ENCODE measurements at regions not wholly inside any gene's neighbourhood (a gene's known extent, or its start where the extent isn't known, plus 50 kb on each side); places are given as distances from the start of the nearest gene placed in this dataset.

DNA sequence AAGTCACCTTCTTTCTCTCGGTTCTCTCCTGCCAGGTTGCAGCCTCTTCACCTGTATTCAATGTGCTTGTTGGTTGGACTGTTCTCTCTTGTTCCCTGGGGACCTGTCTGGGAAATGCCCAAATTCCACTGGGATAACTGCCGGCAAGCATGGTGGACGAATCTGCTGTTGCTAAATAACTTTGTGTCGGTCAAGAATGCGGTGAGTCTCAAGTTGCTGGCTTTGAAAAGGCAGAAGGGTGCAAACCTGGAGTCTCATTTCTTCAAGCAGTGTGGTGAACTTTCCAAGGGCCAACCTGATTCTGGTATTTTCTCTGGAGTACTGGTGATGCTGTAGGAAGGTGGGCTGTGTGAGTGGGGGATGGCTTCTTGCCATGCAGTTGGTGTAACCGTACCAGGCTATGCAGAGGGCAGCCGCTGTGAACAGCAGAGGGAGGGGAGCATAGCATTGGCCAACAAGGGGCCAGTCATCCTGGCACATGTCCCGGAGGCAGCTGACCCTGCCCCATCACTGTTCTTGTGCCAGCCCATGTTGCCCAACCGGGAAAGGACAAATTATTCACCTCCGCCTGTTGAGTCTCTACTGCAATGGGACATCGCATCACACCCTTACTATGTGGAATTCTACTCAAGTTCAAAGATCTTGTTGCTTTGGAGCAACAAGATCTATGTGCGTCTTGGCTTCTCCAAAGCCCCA, 88.1 kb upstream of the SEC11C start:
- ATAC-seq (no peak), DNase-seq (no peak)
- H3K27ac Mint-ChIP-seq, result no peak overlapping the region
- no peaks in the 10 kb centered on the region for H3K9me3 Mint-ChIP-seq (ENCODE audit: low read depth)
- CTCF ChIA-PET, result no interaction called here
- H3K27me3 Mint-ChIP-seq, result peaks cover 10% of the 10 kb centered on the region
- no peak overlapping the region for H3K4me3 Mint-ChIP-seq
- no peaks in the 10 kb centered on the region for H3K36me3 Mint-ChIP-seq
- H3K4me1 Mint-ChIP-seq, result no peaks in the 10 kb centered on the region

DNA sequence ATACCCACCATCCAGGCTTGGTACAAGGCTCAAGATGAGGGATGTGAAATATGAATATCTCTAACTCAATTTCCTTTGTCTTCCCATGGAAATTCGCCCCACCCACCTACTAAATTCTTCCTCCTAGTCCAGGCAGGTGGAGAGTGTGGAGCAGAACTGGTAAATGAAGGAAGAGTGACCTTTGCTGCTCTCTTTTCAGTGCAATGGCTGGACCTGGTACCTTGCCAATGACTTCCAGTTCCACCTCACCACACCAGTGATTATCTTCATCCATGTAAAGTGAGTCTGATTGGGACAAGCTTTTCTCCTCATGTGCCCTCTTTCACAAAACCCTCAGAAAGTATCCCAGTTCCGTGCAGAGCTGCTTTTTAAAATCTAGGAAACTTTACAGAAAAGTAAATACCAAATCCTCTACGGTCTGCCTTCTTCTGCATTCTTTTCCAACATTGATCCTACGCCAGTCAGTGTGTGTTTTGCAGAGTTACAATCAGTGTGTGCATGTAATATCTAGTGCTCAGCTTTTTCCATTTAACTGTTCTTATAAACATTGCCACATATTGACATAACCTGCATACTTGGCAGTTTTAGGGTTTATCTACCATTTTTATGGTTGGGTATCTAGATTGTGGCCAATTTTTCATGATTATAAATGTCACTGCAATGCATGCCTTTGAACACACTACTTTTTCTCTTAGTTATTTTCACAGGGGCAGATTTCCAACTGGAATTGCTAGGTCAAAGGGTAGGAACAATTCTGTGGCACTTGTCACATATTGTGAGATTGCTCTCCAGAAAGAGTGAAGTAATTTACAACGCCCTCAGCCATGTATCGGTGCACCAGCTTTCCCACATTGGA, 86.5 kb upstream of the SEC11C start:
- Mint-ChIP-seq H3K9me3 (ENCODE audit: low read depth) (no peaks in the 10 kb centered on the region), H3K36me3 (no peaks in the 10 kb centered on the region), H3K27me3 (peaks cover 7% of the 10 kb centered on the region), H3K4me3 (no peak overlapping the region), H3K27ac (no peak overlapping the region), H3K4me1 (no peaks in the 10 kb centered on the region)
- CTCF ChIA-PET, result no interaction called here
- ATAC-seq (no peak), DNase-seq (no peak)

DNA sequence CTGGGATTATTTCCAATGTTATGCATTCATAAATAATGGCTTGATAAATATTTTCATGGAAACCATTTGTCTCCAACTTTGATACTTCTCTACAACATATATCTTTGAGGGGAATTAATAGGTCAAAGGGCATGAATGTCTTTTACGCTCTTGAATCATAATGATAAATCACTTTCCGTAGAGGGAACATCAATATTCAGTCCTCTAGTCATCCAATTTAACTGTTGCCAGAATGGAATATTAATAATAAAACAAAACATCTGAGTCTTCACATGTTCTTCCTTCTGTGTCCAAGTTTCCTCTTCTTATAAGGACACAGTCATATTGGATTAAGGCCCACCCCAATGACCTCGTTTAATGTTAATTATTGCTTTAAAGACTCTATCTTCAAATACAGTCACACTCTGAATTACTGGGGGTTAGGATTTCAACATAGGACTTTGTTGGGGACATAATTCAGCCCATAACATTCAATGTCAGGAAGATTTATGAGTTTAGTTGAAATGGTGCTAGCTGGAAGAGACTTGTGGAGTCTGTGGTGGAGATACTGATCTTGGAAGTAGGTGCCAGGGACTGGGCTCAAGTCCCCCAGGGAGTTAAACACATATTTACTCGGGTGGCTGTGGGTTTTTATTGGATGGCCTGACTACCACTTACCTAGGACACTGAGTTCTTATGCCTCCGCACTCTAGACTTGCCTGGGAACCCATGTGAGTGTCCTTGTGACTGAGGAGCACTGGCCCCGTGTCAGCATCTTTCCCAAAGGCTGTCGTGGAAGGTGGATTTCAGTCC, 85.0 kb upstream of the SEC11C start:
- peaks cover 3% of the 10 kb centered on the region for H3K27me3 Mint-ChIP-seq
- H3K4me1 Mint-ChIP-seq, result no peaks in the 10 kb centered on the region
- no peak overlapping the region for H3K27ac Mint-ChIP-seq
- no peak for DNase-seq
- no peaks in the 10 kb centered on the region for H3K9me3 Mint-ChIP-seq (ENCODE audit: low read depth)
- H3K4me3 Mint-ChIP-seq, result no peak overlapping the region
- ATAC-seq, result no peak
- CTCF ChIA-PET, result interaction anchor here (0.9 kb wide), 1 partner anchor 16 kb away, joined by 3 read pairs; no protein-coding TSS in a partner anchor
- no peaks in the 10 kb centered on the region for H3K36me3 Mint-ChIP-seq

DNA sequence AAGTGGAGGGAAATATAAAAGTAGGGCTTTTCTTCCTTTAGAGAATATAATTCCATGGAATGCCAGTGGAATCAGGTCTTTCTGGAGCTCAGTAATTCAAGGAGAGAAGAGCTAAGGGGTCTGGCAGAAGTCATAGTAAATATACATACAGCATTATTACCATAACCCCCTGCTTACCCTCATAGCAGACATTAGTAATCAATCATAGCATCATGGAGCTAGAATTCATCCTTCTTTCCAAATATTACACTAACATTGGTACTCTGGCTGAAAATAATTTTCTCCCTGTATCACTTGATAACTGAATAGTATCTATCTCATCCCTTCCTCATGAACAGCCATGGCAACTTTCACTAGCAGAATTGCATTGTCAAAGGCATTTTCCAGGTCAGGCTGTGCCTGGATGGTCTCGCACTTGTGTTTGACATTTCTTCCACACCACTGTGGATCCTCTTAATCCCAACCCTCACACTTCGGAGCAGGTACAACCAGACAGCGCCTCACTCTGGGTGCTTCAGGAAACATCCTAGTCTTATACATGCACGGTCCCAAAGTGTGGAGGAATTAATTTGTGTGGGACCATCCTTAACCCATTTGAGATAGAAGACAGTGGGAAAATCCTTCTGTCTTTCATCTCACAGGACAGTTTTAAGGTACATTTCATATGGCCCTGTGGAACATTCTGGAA, 84.2 kb upstream of the SEC11C start:
- H3K27ac Mint-ChIP-seq, result no peak overlapping the region
- H3K36me3 Mint-ChIP-seq, result no peaks in the 10 kb centered on the region
- no peaks in the 10 kb centered on the region for H3K4me1 Mint-ChIP-seq
- DNase-seq (no peak), ATAC-seq (no peak)
- H3K9me3 Mint-ChIP-seq (ENCODE audit: low read depth), result no peaks in the 10 kb centered on the region
- no peak overlapping the region for H3K4me3 Mint-ChIP-seq
- peaks cover 5% of the 10 kb centered on the region for H3K27me3 Mint-ChIP-seq
- CTCF ChIA-PET, result interaction anchor here (0.9 kb wide), 1 partner anchor 15 kb away, joined by 3 read pairs; no protein-coding TSS in a partner anchor

DNA sequence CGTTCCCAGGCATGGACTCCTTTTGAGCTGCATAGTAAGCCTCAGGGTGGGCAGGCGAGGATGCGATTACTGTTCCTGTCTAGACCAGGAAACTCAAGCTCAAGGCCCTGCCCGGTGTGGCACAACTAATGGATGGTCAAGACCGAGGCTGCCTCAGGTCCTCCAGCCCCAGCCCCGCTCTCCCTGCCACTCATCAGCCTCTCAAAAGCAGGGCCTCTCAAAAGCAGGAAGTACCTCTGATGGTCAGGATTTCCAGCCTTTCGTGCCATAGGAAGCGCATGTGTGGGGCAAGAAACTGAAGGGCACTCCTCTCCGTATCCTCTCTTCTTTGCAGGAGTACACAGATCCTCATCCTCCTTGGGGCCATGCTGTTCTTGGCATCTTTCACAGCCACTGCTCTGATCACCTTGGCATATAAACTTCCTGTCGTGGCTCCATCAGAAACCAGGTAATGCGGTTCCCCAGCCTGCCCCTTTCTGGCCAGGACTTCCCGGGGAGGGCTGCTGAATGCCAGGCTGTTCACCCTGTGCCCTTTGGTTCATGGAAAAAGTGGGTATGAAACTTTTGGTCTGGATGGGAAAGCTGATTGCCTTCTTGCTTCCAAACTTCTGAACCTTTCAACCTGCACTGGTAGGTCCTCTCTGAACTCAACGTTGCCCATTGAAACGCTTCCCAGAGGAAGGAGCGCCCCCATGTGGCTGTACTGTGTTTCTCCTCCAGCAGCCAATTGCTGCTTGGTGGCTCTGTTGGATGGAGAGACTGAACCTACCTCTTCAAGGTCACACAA, 82.8 kb upstream of the SEC11C start:
- H3K4me1 Mint-ChIP-seq, result no peaks in the 10 kb centered on the region
- CTCF ChIA-PET, result interaction anchor here (0.6 to 1.2 kb wide), 2 partner anchors 18 to 47 kb away, joined by 3 read pairs; no protein-coding TSS in a partner anchor
- peaks cover 9% of the 10 kb centered on the region for H3K27me3 Mint-ChIP-seq
- no peak overlapping the region for H3K27ac Mint-ChIP-seq
- DNase-seq (peak; percentile 58), ATAC-seq (no peak)
- no peaks in the 10 kb centered on the region for H3K9me3 Mint-ChIP-seq (ENCODE audit: low read depth)
- no peak overlapping the region for H3K4me3 Mint-ChIP-seq
- no peaks in the 10 kb centered on the region for H3K36me3 Mint-ChIP-seq

DNA sequence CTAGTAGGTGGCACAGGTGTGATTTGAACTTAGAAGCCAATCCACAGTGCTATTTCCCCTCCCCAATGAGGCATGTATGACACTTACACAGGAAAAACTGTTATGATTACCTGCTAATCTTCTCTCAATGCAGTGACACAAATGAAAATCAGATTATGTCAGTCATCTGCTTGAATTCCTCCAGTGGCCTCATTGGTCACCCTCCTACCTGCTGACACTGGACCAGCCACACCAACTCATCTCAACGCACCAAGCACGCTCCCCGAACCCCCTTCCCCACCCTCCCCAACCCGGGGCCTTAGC, 82.2 kb upstream of the SEC11C start:
- peaks cover 9% of the 10 kb centered on the region for H3K27me3 Mint-ChIP-seq
- H3K4me1 Mint-ChIP-seq, result peaks cover 2% of the 10 kb centered on the region
- CTCF ChIA-PET, result no interaction called here
- no peak overlapping the region for H3K4me3 Mint-ChIP-seq
- no peaks in the 10 kb centered on the region for H3K36me3 Mint-ChIP-seq
- ATAC-seq, result no peak
- no peak for DNase-seq
- H3K27ac Mint-ChIP-seq, result no peak overlapping the region
- H3K9me3 Mint-ChIP-seq (ENCODE audit: low read depth), result no peaks in the 10 kb centered on the region

DNA sequence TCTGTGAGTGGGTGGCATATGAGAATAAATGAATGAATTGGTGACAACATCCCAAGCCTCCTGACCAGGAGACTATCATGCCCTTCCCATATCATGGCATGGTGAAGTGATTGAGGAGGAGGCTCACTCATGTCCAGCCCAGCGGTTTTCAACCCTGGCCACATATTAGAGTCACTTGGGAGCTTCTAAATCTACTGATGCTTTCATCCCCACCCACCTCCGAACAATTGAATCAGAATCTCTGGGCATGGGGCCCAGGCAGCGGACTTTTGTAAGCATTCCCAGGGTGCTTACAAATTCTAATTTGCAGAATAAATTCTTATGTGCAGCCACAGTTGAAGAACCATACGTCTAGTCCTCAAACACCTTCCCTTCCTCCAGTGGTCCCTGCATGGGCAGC, 81.7 kb upstream of the SEC11C start:
- CTCF ChIA-PET, result interaction anchor here (1.0 kb wide), 1 partner anchor 13 kb away, joined by 3 read pairs; no protein-coding TSS in a partner anchor
- DNase-seq, result no peak
- no peak for ATAC-seq
- peaks cover 2% of the 10 kb centered on the region for H3K4me1 Mint-ChIP-seq
- no peaks in the 10 kb centered on the region for H3K36me3 Mint-ChIP-seq
- H3K4me3 Mint-ChIP-seq, result no peak overlapping the region
- no peak overlapping the region for H3K27ac Mint-ChIP-seq
- H3K9me3 Mint-ChIP-seq (ENCODE audit: low read depth), result no peaks in the 10 kb centered on the region
- H3K27me3 Mint-ChIP-seq, result peaks cover 8% of the 10 kb centered on the region

DNA sequence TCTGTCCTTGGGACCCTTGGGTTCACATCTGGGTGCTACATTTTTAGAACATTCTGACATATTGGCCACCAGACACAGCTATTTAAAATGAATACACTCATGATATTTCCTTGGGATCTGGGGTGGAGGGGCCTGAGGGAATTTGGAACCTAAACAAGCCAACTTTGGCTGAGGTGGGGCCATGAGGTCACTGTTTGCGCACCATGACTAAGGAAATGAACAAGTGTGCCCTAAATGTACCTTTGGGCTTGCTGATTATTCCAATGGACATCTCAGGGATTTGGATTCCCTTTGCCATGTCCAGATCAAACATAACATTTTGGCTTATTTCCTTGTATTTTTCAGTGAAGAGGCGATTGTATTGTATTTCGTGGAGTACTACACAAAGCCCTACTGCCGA, 80.5 kb upstream of the SEC11C start:
- Mint-ChIP-seq H3K27ac (no peak overlapping the region), H3K4me3 (no peak overlapping the region), H3K36me3 (no peaks in the 10 kb centered on the region), H3K9me3 (ENCODE audit: low read depth) (no peaks in the 10 kb centered on the region), H3K4me1 (peaks cover 2% of the 10 kb centered on the region), H3K27me3 (peaks cover 13% of the 10 kb centered on the region)
- ATAC-seq (no peak), DNase-seq (no peak)
- CTCF ChIA-PET, result interaction anchor here (1.0 kb wide), 1 partner anchor 11 kb away, joined by 3 read pairs; no protein-coding TSS in a partner anchor

DNA sequence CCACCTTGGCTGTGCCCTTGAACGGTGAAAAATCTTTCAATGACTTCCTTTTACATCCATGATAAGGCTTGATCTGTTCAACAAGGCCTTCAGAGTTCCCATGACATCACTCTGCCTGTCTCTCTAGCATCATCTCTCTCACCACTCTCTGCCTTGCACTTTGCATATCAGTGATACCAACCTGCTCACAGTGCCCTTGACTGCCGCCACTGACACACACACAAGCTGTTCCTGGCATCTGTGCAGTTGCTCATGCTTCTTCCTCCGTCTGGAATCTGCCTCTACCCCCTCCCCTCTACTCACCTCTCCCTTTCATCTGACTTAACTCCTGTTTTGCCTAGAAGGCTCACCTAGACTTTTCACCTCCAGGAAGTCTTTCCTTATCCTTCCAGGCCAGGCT, 79.1 kb upstream of the SEC11C start:
- Mint-ChIP-seq H3K9me3 (ENCODE audit: low read depth) (no peaks in the 10 kb centered on the region), H3K27me3 (peaks cover 13% of the 10 kb centered on the region), H3K4me1 (peaks cover 2% of the 10 kb centered on the region), H3K27ac (no peak overlapping the region), H3K36me3 (no peaks in the 10 kb centered on the region), H3K4me3 (no peak overlapping the region)
- no peak for ATAC-seq
- no peak for DNase-seq
- CTCF ChIA-PET, result interaction anchor here (1.2 kb wide), 2 partner anchors 10 to 280 kb away, joined by 5 read pairs; no protein-coding TSS in a partner anchor

DNA sequence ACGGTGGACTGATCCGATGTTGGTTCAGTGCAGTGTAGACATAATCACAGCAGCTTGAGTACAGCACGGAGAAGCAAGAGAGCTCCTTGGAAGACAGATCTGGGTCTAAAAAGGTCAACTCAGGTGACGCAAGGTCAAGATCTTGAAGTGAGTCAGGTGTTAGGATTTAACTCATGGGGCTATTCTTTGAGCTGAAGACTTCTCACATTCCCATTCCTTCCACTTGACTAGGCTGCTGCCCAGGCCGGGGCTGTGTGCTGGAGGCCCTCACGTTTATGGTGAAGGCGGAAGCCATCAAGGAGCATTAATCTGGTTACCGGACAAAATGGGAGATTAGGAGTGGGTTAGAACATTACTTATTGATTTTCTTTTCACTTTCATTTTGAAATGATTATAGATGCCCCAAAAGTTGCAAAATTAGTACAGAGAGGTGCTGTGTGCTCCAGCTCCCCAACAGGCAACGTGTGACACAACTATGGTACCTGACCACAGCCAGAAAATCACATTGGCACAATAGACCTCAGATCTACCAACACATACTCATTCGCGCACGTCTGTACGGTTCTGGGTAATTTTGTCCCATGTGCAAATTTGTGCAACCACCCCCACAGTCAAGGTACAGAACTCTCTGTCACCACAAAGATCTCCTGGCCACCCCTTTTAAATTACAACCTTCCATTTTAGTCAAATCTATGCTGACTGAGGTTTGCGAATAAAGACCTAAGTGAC, 77.6 kb upstream of the SEC11C start:
- Mint-ChIP-seq H3K36me3 (no peaks in the 10 kb centered on the region), H3K27me3 (peaks cover 13% of the 10 kb centered on the region), H3K9me3 (ENCODE audit: low read depth) (no peaks in the 10 kb centered on the region), H3K4me3 (no peak overlapping the region), H3K27ac (no peak overlapping the region), H3K4me1 (peaks cover 2% of the 10 kb centered on the region)
- CTCF ChIA-PET, result interaction anchor here (0.9 to 1.2 kb wide), 2 partner anchors 9 to 294 kb away, joined by 3 to 5 read pairs; no protein-coding TSS in a partner anchor
- DNase-seq (no peak), ATAC-seq (no peak)

DNA sequence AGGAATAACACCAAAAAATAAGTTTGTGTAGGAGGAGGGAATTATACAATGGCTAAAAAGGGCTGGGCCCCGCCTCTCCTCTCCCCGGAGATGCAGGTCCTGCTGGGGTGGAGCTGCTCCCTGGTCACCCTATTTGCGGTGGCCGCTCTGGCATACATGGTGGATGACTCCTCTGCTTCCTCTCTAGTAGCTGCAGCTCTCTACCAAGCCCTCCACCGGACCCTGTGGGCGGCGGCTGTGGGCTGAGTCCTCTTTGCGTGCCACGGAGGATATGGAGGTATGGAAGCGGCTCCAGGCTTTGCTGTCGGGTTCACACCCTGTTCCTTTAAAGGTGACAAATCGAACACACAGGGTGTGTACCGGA, 77.1 kb upstream of the SEC11C start:
- DNase-seq, result no peak
- Mint-ChIP-seq H3K4me3 (no peak overlapping the region), H3K27ac (no peak overlapping the region), H3K36me3 (no peaks in the 10 kb centered on the region), H3K9me3 (ENCODE audit: low read depth) (no peaks in the 10 kb centered on the region), H3K4me1 (peaks cover 2% of the 10 kb centered on the region), H3K27me3 (peaks cover 13% of the 10 kb centered on the region)
- CTCF ChIA-PET, result no interaction called here
- ATAC-seq, result no peak

DNA sequence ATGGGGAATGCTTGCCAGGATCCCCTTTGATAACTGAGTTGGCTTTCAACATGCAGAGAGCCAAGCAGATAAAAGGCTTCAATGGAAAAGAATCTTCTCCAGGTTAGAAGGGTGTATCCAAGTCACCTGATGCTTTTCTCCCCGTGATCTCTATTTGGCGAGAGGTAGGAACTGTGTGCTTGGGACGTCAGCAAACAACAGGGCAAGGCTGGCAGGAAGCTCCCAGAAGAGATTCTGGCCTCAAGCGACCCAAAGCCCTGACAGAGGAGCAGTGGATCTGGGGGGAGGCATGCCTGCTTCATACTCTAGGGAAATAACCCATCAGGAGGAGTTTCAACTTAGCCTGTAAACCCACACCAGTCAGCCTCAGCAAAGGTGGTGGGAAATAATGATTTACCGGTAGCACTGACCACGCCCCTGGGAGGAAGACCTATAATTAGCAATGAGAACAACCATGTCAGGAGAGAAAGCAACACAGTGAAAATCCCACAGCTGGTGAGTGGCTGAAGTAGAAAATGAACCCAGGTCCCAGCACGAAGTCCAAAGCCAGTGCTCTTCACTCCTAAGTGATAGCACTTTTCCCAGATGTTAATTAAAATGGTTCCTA, 76.3 kb upstream of the SEC11C start:
- Mint-ChIP-seq H3K4me3 (no peak overlapping the region), H3K9me3 (ENCODE audit: low read depth) (no peaks in the 10 kb centered on the region), H3K4me1 (peaks cover 2% of the 10 kb centered on the region), H3K27ac (no peak overlapping the region), H3K36me3 (no peaks in the 10 kb centered on the region), H3K27me3 (peaks cover 13% of the 10 kb centered on the region)
- DNase-seq (no peak), ATAC-seq (no peak)
- CTCF ChIA-PET, result no interaction called here

Data from activated CD8-positive, alpha-beta memory T cell treated with anti-CD3 and anti-CD28 coated beads, Interleukin-2, amount 10 ng/mL, durations not matched to agents 7 days and 5 days (primary cell).